ENCODE measurements at regions not wholly inside any gene's neighbourhood (a gene's known extent, or its start where the extent isn't known, plus 50 kb on each side); places are given as distances from the start of the nearest gene placed in this dataset.

DNA sequence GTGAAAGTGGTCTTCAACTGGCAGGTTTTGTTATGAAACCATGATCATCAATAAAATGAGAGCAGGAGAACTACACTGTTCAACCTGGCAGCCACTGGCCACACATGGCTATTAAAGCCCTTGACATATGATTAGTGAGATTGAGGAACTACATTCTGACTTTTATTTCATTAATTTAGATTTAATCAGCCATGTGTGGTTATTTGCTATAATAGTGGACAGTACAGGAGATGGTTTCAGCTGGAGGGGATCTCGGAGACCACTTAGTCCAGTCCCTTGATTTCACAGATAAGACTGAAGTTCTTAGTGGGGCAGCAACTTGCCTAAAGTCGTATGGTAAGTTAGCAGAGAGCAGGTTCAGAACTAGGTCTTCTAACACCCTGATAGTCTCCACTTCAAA is 111.7 kb upstream of the BMPER start:
- TF ChIP-seq FOXP2 (optimal IDR thresholded peaks at IDR 0.05; ENCODE audit: borderline replicate concordance, extremely low read depth, extremely low read length, insufficient read depth) (no peak), SIN3A (IDR thresholded peaks at IDR 0.05; ENCODE audit: borderline replicate concordance, insufficient read depth, low read length) (no peak), POLR2AphosphoS5 (IDR thresholded peaks at IDR 0.05; ENCODE audit: low read depth, low read length) (no peak), TAF1 (IDR thresholded peaks at IDR 0.05; ENCODE audit: borderline replicate concordance, insufficient read depth, low read length) (no peak)
- TF ChIP-seq, protein P1, sequence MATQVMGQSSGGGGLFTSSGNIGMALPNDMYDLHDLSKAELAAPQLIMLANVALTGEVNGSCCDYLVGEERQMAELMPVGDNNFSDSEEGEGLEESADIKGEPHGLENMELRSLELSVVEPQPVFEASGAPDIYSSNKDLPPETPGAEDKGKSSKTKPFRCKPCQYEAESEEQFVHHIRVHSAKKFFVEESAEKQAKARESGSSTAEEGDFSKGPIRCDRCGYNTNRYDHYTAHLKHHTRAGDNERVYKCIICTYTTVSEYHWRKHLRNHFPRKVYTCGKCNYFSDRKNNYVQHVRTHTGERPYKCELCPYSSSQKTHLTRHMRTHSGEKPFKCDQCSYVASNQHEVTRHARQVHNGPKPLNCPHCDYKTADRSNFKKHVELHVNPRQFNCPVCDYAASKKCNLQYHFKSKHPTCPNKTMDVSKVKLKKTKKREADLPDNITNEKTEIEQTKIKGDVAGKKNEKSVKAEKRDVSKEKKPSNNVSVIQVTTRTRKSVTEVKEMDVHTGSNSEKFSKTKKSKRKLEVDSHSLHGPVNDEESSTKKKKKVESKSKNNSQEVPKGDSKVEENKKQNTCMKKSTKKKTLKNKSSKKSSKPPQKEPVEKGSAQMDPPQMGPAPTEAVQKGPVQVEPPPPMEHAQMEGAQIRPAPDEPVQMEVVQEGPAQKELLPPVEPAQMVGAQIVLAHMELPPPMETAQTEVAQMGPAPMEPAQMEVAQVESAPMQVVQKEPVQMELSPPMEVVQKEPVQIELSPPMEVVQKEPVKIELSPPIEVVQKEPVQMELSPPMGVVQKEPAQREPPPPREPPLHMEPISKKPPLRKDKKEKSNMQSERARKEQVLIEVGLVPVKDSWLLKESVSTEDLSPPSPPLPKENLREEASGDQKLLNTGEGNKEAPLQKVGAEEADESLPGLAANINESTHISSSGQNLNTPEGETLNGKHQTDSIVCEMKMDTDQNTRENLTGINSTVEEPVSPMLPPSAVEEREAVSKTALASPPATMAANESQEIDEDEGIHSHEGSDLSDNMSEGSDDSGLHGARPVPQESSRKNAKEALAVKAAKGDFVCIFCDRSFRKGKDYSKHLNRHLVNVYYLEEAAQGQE (IDR thresholded peaks at IDR 0.05; ENCODE audit: insufficient read depth in 1 of 2, low read depth in 2 of 2, low read length in 2 of 2), result no peak

DNA sequence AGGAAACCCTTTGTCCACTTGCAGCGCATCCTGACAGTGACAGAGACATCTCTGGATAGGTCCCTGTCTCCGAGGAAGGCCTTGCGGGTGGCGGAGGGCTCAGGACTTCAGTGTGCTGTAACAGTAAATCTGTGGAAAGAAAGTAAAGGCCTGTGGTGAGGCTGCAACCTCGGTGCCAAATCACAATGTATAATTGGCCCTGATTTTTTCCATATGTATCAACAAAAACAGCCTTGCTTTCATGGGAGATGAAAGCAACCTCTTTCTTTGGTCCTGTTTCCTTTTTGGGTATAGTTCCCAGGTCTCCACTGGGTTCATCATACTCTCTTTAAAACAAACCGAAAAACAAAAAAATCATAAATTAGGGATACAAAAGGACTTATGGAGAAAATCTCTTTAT is 110.9 kb upstream of the BMPER start:
- TF ChIP-seq SIN3A (IDR thresholded peaks at IDR 0.05; ENCODE audit: borderline replicate concordance, insufficient read depth, low read length) (no peak), TAF1 (IDR thresholded peaks at IDR 0.05; ENCODE audit: borderline replicate concordance, insufficient read depth, low read length) (no peak), FOXP2 (optimal IDR thresholded peaks at IDR 0.05; ENCODE audit: borderline replicate concordance, extremely low read depth, extremely low read length, insufficient read depth) (no peak), POLR2AphosphoS5 (IDR thresholded peaks at IDR 0.05; ENCODE audit: low read depth, low read length) (no peak)
- TF ChIP-seq, protein P1 (IDR thresholded peaks at IDR 0.05; ENCODE audit: insufficient read depth in 1 of 2, low read depth in 2 of 2, low read length in 2 of 2), result no peak

DNA sequence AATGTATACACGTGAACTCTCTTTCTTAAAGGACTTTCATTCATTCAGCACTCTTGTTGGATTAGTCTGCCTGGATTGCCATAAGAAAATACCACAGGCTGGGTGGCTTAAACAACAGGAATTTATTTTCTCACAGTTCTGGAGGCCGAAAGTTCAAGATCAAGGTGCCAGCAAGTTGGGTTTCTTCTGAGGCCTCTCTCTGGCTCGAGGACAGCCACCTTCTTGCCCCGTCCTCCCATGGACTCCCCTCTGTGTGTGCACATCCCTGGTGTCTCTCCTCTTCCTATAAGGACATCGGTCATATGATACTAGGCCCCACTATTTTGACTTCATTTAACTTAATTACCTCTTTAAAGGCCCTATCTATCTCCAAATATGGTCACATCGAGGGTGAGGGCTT is 110.4 kb upstream of the BMPER start:
- no peak for TF ChIP-seq FOXP2 (optimal IDR thresholded peaks at IDR 0.05; ENCODE audit: borderline replicate concordance, extremely low read depth, extremely low read length, insufficient read depth)
- TF ChIP-seq TAF1 (IDR thresholded peaks at IDR 0.05; ENCODE audit: borderline replicate concordance, insufficient read depth, low read length), result no peak
- TF ChIP-seq, protein P1 (IDR thresholded peaks at IDR 0.05; ENCODE audit: insufficient read depth in 1 of 2, low read depth in 2 of 2, low read length in 2 of 2), result no peak
- no peak for TF ChIP-seq POLR2AphosphoS5 (IDR thresholded peaks at IDR 0.05; ENCODE audit: low read depth, low read length)
- TF ChIP-seq SIN3A (IDR thresholded peaks at IDR 0.05; ENCODE audit: borderline replicate concordance, insufficient read depth, low read length), result no peak

DNA sequence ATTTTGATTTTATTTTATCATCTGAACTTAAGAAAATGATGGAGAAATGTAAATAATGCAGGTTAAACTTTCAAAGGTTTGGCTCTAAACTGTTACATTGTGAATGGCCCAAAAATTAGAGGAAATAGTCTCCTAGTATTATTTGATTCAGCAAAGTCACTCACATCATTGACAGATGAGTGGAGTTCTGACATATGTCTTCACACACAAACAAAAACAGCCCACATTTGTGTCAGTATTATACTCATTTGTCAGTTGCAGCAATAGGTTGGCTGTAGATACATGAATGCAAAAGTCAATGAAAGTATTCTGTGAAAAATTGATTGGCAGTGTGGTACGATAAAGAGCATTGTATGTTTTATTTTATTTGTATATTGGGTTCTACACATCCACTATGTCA is 108.8 kb upstream of the BMPER start:
- TF ChIP-seq TAF1 (IDR thresholded peaks at IDR 0.05; ENCODE audit: borderline replicate concordance, insufficient read depth, low read length), result no peak
- TF ChIP-seq FOXP2 (optimal IDR thresholded peaks at IDR 0.05; ENCODE audit: borderline replicate concordance, extremely low read depth, extremely low read length, insufficient read depth), result no peak
- TF ChIP-seq, protein P1 (IDR thresholded peaks at IDR 0.05; ENCODE audit: insufficient read depth in 1 of 2, low read depth in 2 of 2, low read length in 2 of 2), result no peak
- no peak for TF ChIP-seq SIN3A (IDR thresholded peaks at IDR 0.05; ENCODE audit: borderline replicate concordance, insufficient read depth, low read length)
- TF ChIP-seq POLR2AphosphoS5 (IDR thresholded peaks at IDR 0.05; ENCODE audit: low read depth, low read length), result no peak

Data from PFSK-1 (cell line).